Tibial nerve (tissue), 4 donors: ENCODE measurements at regions not wholly inside any gene's neighbourhood (a gene's known extent, or its start where the extent isn't known, plus 50 kb on each side); places are given as distances from the start of the nearest gene placed in this dataset.

Experiments used
- CTCF ChIP-seq, 5 experiments: fragments of 200-600 bp in 3 of 5; fragments of 450-650 bp in 2 of 5; sonication (generic) in 3 of 5; IDR thresholded peaks; one replicate each; pipeline ENCODE4 v1.5.1; 2016 to 2019; ENCODE audit warnings: antibody characterized with exemption in 5 of 5, mild to moderate bottlenecking in 3 of 5, moderate library complexity in 2 of 5
- EP300 ChIP-seq, 2 donors: sonication (generic); formaldehyde crosslinking; IDR thresholded peaks; one replicate each; pipeline ENCODE4 v1.6.1; 2017; ENCODE audit warnings: antibody characterized with exemption in 2 of 2, mild to moderate bottlenecking in 1 of 2
- POLR2A ChIP-seq, 2 donors: fragments of 450-650 bp; IDR thresholded peaks; one replicate each; pipeline ENCODE4 v1.6.1; 2017; ENCODE audit warnings: antibody characterized with exemption in 2 of 2, mild to moderate bottlenecking in 2 of 2, moderate library complexity in 2 of 2

- TF ChIP-seq CTCF (IDR thresholded peaks at IDR 0.05) (no peak), POLR2A (IDR thresholded peaks at IDR 0.05) (no peak), EP300 (IDR thresholded peaks at IDR 0.05) (no peak)
Measured at GRCh38 chr9:1274334-1274733, 224.2 kb downstream of the DMRT2 start.
